DND-41 (cell line): ENCODE measurements at regions not wholly inside any gene's neighbourhood (a gene's known extent, or its start where the extent isn't known, plus 50 kb on each side); places are given as distances from the start of the nearest gene placed in this dataset.

Experiments
- ATAC-seq: fragments of 200-7000 bp; cut with Tn5 transposase; 3 replicates; pipeline ENCODE4 v1.9.1; 2021; ENCODE audit warnings: low read depth; ENCODE audit not compliant: insufficient read depth
- DNase-seq: peaks from one replicate; pipeline ENCODE4 v3.0.0-alpha.2; 2020
- H2AFZ ChIP-seq: 2 replicates; pipeline ENCODE4 v1.6.0; 2012; ENCODE audit warnings: low read depth, low read length
- H3K27ac ChIP-seq: 2 replicates; pipeline ENCODE4 v1.5.1; 2012; ENCODE audit warnings: low read length, inconsistent platforms
- H3K27me3 ChIP-seq: fragments of 200-600 bp; sonication (generic); 2 replicates; pipeline ENCODE4 v1.6.0; 2012; ENCODE audit warnings: low read length, mild to moderate bottlenecking, inconsistent platforms; ENCODE audit not compliant: insufficient read depth, poor library complexity
- H3K36me3 ChIP-seq: 2 replicates; pipeline ENCODE4 v1.5.1; 2012; ENCODE audit warnings: low read length, inconsistent platforms; ENCODE audit not compliant: insufficient read depth
- H3K4me1 ChIP-seq: 2 replicates; pipeline ENCODE4 v1.5.1; 2012; ENCODE audit warnings: mild to moderate bottlenecking, low read length; ENCODE audit not compliant: insufficient read depth
- H3K4me2 ChIP-seq: 2 replicates; pipeline ENCODE4 v1.6.0; 2012; ENCODE audit warnings: mild to moderate bottlenecking, moderate library complexity, low read length, inconsistent platforms; ENCODE audit not compliant: insufficient read depth
- H3K4me3 ChIP-seq, 2 experiments: fragments of 200-600 bp in 1 of 2; shearing (Covaris generic) in 1 of 2; 2 replicates each; pipeline ENCODE4 v1.5.1; 2012 to 2016; ENCODE audit warnings: inconsistent platforms in 2 of 2, low read length in 2 of 2, mild to moderate bottlenecking in 2 of 2, low read depth in 1 of 2, moderate library complexity in 1 of 2
- H3K79me2 ChIP-seq: 2 replicates; pipeline ENCODE4 v1.6.0; 2012; ENCODE audit warnings: low read length, inconsistent platforms; ENCODE audit not compliant: insufficient read depth
- H3K9ac ChIP-seq: 2 replicates; pipeline ENCODE4 v1.6.0; 2012; ENCODE audit warnings: low read depth, mild to moderate bottlenecking, inconsistent platforms, low read length, moderate library complexity
- H3K9me3 ChIP-seq: 2 replicates; pipeline ENCODE4 v1.5.1; 2012; ENCODE audit warnings: low read length, moderate library complexity, mild to moderate bottlenecking, inconsistent platforms; ENCODE audit not compliant: insufficient read depth, severe bottlenecking
- H4K20me1 ChIP-seq: 2 replicates; pipeline ENCODE4 v1.6.0; 2012; ENCODE audit warnings: low read length; ENCODE audit not compliant: insufficient read depth
- CTCF ChIP-seq: IDR thresholded peaks from 2 replicates; pipeline ENCODE4 v1.5.1; 2012; ENCODE audit warnings: borderline replicate concordance, low read length, moderate library complexity, mild to moderate bottlenecking; ENCODE audit not compliant: poor library complexity, severe bottlenecking; ENCODE audit errors: extremely low read depth
- EZH2 ChIP-seq: IDR thresholded peaks from 3 replicates; pipeline ENCODE4 v1.6.1; 2012; ENCODE audit warnings: borderline replicate concordance, low read depth, mild to moderate bottlenecking, moderate library complexity, low read length, inconsistent platforms; ENCODE audit not compliant: severe bottlenecking

- H3K9ac ChIP-seq, result no peak overlapping the region
- H2AFZ ChIP-seq, result no peak overlapping the region
- ATAC-seq, result no peak
- no peaks in the 10 kb centered on the region for H3K27me3 ChIP-seq
- H4K20me1 ChIP-seq, result no peaks in the 10 kb centered on the region
- H3K4me2 ChIP-seq, result no peak overlapping the region
- no peak overlapping the region for H3K27ac ChIP-seq
- no peaks in the 10 kb centered on the region for H3K79me2 ChIP-seq
- H3K36me3 ChIP-seq, result no peaks in the 10 kb centered on the region
- no peaks in the 10 kb centered on the region for H3K9me3 ChIP-seq
- no peak for TF ChIP-seq CTCF
- TF ChIP-seq EZH2, result no peak
- no peak overlapping the region for H3K4me3 ChIP-seq
- H3K4me1 ChIP-seq, result no peaks in the 10 kb centered on the region
- DNase-seq, result no peak
Measured at GRCh38 chr17:54021418-54021817, 198.7 kb downstream of the KIF2B start.

- Histone ChIP-seq H3K9ac (no peak overlapping the region), H3K27me3 (no peaks in the 10 kb centered on the region), H4K20me1 (no peaks in the 10 kb centered on the region), H2AFZ (no peak overlapping the region), H3K79me2 (no peaks in the 10 kb centered on the region), H3K4me2 (no peak overlapping the region), H3K4me1 (no peaks in the 10 kb centered on the region), H3K27ac (no peak overlapping the region), H3K36me3 (no peaks in the 10 kb centered on the region), H3K9me3 (no peaks in the 10 kb centered on the region), H3K4me3 (no peak overlapping the region)
- ATAC-seq, result no peak
- no peak for DNase-seq
- no peak for TF ChIP-seq EZH2
- TF ChIP-seq CTCF, result no peak
Measured at GRCh38 chr17:54028986-54029580, 206.4 kb downstream of the KIF2B start.

GRCh38 chr17:54029986-54030385 lies 207.3 kb downstream of the KIF2B start:
- Histone ChIP-seq H3K27me3 (no peaks in the 10 kb centered on the region), H3K79me2 (no peaks in the 10 kb centered on the region), H3K36me3 (no peaks in the 10 kb centered on the region), H3K4me1 (no peaks in the 10 kb centered on the region), H3K4me2 (no peak overlapping the region), H3K9ac (no peak overlapping the region), H2AFZ (no peak overlapping the region), H3K9me3 (no peaks in the 10 kb centered on the region), H3K27ac (no peak overlapping the region), H3K4me3 (no peak overlapping the region), H4K20me1 (no peaks in the 10 kb centered on the region)
- TF ChIP-seq EZH2 (no peak), CTCF (no peak)
- ATAC-seq, result no peak
- DNase-seq, result no peak

- TF ChIP-seq CTCF (no peak), EZH2 (no peak)
- Histone ChIP-seq H3K4me1 (no peaks in the 10 kb centered on the region), H3K27ac (no peak overlapping the region), H3K9ac (no peak overlapping the region), H4K20me1 (no peaks in the 10 kb centered on the region), H2AFZ (no peak overlapping the region), H3K9me3 (peaks cover 5% of the 10 kb centered on the region), H3K4me3 (no peak overlapping the region), H3K36me3 (no peaks in the 10 kb centered on the region), H3K79me2 (no peaks in the 10 kb centered on the region), H3K4me2 (no peak overlapping the region), H3K27me3 (no peaks in the 10 kb centered on the region)
- DNase-seq, result no peak
- no peak for ATAC-seq
Measured at GRCh38 chr17:54046570-54046969, 223.8 kb downstream of the KIF2B start.
